ENCODE measurements at regions not wholly inside any gene's neighbourhood (a gene's known extent, or its start where the extent isn't known, plus 50 kb on each side); places are given as distances from the start of the nearest gene placed in this dataset.
"Not testable (repeated sequence)": the region's sequence is repeated elsewhere in the genome, so short reads cannot be mapped to it uniquely, and the experiment has no call there.

GRCh38 chrX:109172091-109172602 lies 309.7 kb downstream of the GUCY2F start:
- DNase-seq (ENCODE audit: low read depth) = no peak

GRCh38 chrX:109155161-109155560 lies 326.7 kb downstream of the GUCY2F start:
- no peak for DNase-seq (ENCODE audit: low read depth)

GRCh38 chrX:109144173-109144572 lies 337.7 kb downstream of the GUCY2F start:
- DNase-seq (ENCODE audit: low read depth) = not testable (repeated sequence)

- DNase-seq (ENCODE audit: low read depth) = no peak
Observed at GRCh38 chrX:109140463-109140862, 341.4 kb downstream of the GUCY2F start.

GRCh38 chrX:109134777-109135176 lies 347.1 kb downstream of the GUCY2F start:
- no peak for DNase-seq (ENCODE audit: low read depth)

GRCh38 chrX:109125304-109125703 lies 356.6 kb downstream of the GUCY2F start:
- DNase-seq (ENCODE audit: low read depth) = no peak

- DNase-seq (ENCODE audit: low read depth) = no peak
Observed at GRCh38 chrX:109089359-109089758, 353.0 kb upstream of the IRS4 start.

GRCh38 chrX:109077788-109078187 lies 341.4 kb upstream of the IRS4 start:
- no peak for DNase-seq (ENCODE audit: low read depth)

GRCh38 chrX:109054181-109054581 lies 317.8 kb upstream of the IRS4 start:
- not testable (repeated sequence) for DNase-seq (ENCODE audit: low read depth)

GRCh38 chrX:109049903-109050302 lies 313.5 kb upstream of the IRS4 start:
- DNase-seq (ENCODE audit: low read depth) = no peak

GRCh38 chrX:109049416-109049815 lies 313.1 kb upstream of the IRS4 start:
- no peak for DNase-seq (ENCODE audit: low read depth)

GRCh38 chrX:109040057-109040456 lies 303.7 kb upstream of the IRS4 start:
- DNase-seq (ENCODE audit: low read depth) = no peak

- no peak for DNase-seq (ENCODE audit: low read depth)
Observed at GRCh38 chrX:109036624-109037023, 300.3 kb upstream of the IRS4 start.

GRCh38 chrX:108993909-108994308 lies 257.5 kb upstream of the IRS4 start:
- no peak for DNase-seq (ENCODE audit: low read depth)

- DNase-seq (ENCODE audit: low read depth) = not testable (repeated sequence)
Observed at GRCh38 chrX:108972899-108973298, 236.5 kb upstream of the IRS4 start.

GRCh38 chrX:108947205-108947604 lies 210.8 kb upstream of the IRS4 start:
- DNase-seq (ENCODE audit: low read depth) = no peak

GRCh38 chrX:108946531-108946930 lies 210.2 kb upstream of the IRS4 start:
- no peak for DNase-seq (ENCODE audit: low read depth)

- no peak for DNase-seq (ENCODE audit: low read depth)
Observed at GRCh38 chrX:108945883-108946523, 209.6 kb upstream of the IRS4 start.

- no peak for DNase-seq (ENCODE audit: low read depth)
Observed at GRCh38 chrX:108914791-108915190, 178.4 kb upstream of the IRS4 start.

GRCh38 chrX:108903831-108904230 lies 167.5 kb upstream of the IRS4 start:
- DNase-seq (ENCODE audit: low read depth) = not testable (repeated sequence)

- DNase-seq (ENCODE audit: low read depth) = no peak
Observed at GRCh38 chrX:108900333-108900732, 164.0 kb upstream of the IRS4 start.

- DNase-seq (ENCODE audit: low read depth) = not testable (repeated sequence)
Observed at GRCh38 chrX:108896349-108896748, 160.0 kb upstream of the IRS4 start.

GRCh38 chrX:108892501-108892900 lies 156.1 kb upstream of the IRS4 start:
- DNase-seq (ENCODE audit: low read depth) = no peak

GRCh38 chrX:108875548-108875947 lies 139.2 kb upstream of the IRS4 start:
- DNase-seq (ENCODE audit: low read depth) = no peak

Measured in stimulated activated CD8-positive, alpha-beta memory T cell treated with anti-CD3 and anti-CD28 coated beads, Interleukin-4, amount 100 ng/mL, for 24 hours (primary cell).